NT2/D1 (cell line): ENCODE measurements at regions not wholly inside any gene's neighbourhood (a gene's known extent, or its start where the extent isn't known, plus 50 kb on each side); places are given as distances from the start of the nearest gene placed in this dataset.
"Not testable (repeated sequence)": the region's sequence is repeated elsewhere in the genome, so short reads cannot be mapped to it uniquely, and the experiment has no call there.

Experiments used
- DNase-seq: peaks from one replicate; pipeline ENCODE4 v3.0.0-alpha.2; 2011; ENCODE audit warnings: low read depth, low spot score
- H3K27me3 ChIP-seq: 2 replicates; pipeline ENCODE4 v1.6.0; 2011; ENCODE audit warnings: mild to moderate bottlenecking; ENCODE audit not compliant: insufficient read length, insufficient read depth
- H3K36me3 ChIP-seq: 2 replicates; pipeline ENCODE4 v1.6.1; 2011; ENCODE audit warnings: mild to moderate bottlenecking, low read length, mixed read lengths; ENCODE audit not compliant: insufficient read depth, insufficient read length
- H3K4me1 ChIP-seq: 2 replicates; pipeline ENCODE4 v1.5.1; 2011; ENCODE audit not compliant: insufficient read depth, insufficient read length
- H3K4me3 ChIP-seq: 2 replicates; pipeline ENCODE4 v1.5.1; 2011; ENCODE audit warnings: low read depth; ENCODE audit not compliant: insufficient read length
- H3K9ac ChIP-seq: 2 replicates; pipeline ENCODE4 v1.6.0; 2011; ENCODE audit warnings: low read depth; ENCODE audit not compliant: insufficient read length
- H3K9me3 ChIP-seq: 2 replicates; pipeline ENCODE4 v1.5.1; 2011; ENCODE audit warnings: mild to moderate bottlenecking, low read length; ENCODE audit not compliant: insufficient read depth
- SUZ12 ChIP-seq: IDR thresholded peaks from 2 replicates; pipeline ENCODE4 v1.6.1; 2011; ENCODE audit not compliant: insufficient read length, insufficient read depth; ENCODE audit errors: extremely low read depth
- YY1 ChIP-seq: IDR thresholded peaks from 2 replicates; pipeline ENCODE4 v1.6.1; 2011; ENCODE audit not compliant: insufficient read length, insufficient read depth
- ZNF274 ChIP-seq: IDR thresholded peaks from 2 replicates; pipeline ENCODE4 v1.6.1; 2011; ENCODE audit warnings: mild to moderate bottlenecking, low read depth, low read length

DNA sequence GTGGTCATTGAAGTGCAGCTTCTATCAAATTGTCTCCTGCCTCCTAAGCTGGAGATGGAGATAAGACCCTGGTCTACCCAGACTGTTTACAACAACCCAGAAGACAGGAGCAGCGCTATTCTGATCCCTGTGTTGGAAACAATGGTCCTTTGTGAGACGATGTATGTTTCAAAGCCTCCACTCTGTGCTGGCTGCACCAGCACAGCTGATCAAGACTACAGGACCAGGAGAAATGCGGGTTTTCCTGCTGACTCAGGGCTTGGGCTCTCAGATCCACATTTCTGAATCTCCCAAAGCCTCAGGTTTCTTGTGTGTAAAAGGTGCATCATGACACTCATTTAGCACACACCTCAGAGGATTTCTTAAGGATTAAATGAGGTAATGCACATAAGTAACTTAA is 92.0 kb downstream of the POU3F3 start:
- no peaks in the 10 kb centered on the region for H3K27me3 ChIP-seq
- no peaks in the 10 kb centered on the region; the same call in 1 of the 2 replicates for H3K9me3 ChIP-seq
- TF ChIP-seq YY1 (no peak), ZNF274 (no peak)
- no peak for DNase-seq
- no peaks in the 10 kb centered on the region for H3K4me1 ChIP-seq
- H3K4me3 ChIP-seq, result no peak overlapping the region
- no peak overlapping the region for H3K9ac ChIP-seq
- no peaks in the 10 kb centered on the region for H3K36me3 ChIP-seq

DNA sequence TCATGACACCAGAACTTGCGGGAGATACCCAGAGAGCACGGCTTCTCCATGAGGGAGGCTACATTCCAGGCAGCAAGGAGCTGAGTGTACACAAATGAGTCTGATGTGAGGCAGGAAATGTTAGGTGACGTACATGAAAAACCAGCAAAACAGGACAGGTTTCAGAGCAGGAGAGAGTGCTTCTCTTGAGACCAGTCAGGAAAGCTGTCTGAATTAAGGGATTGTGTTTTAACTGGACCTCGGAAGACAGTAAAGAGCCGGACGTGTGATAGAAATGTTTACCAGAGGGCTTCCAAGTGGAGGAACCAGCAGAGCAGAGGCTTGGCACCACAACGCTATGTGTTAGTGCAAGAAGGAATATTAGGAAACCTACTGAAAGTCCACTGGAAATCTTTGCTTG is 90.4 kb upstream of the MRPS9 start:
- H3K4me3 ChIP-seq, H3K9me3 ChIP-seq, H3K36me3 ChIP-seq, H3K9ac ChIP-seq, H3K4me1 ChIP-seq, H3K27me3 ChIP-seq, DNase-seq: not testable (repeated sequence)

DNA sequence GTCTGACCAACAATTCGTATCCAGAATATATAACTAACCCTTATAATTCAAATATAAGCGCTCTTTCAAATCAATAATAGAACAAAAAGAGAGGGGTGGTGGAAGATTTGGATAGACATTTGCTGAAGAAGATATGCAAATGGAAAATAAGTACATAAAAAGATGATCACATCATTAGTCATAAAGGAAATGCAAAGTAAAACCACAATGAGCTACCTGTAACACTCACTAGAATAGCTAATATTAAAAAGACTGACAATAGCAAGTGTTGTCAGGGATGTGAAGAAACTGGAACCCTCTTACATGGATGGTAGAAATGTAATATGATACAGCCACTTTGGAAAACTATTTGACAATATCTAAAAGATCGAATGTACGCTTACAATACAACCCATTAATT is 84.9 kb upstream of the MRPS9 start:
- Histone ChIP-seq H3K9ac (no peak overlapping the region), H3K27me3 (no peaks in the 10 kb centered on the region), H3K9me3 (no peaks in the 10 kb centered on the region), H3K4me1 (no peaks in the 10 kb centered on the region), H3K4me3 (no peak overlapping the region), H3K36me3 (no peaks in the 10 kb centered on the region)
- DNase-seq, result no peak
- TF ChIP-seq SUZ12, result no peak
- no peak for TF ChIP-seq ZNF274
- TF ChIP-seq YY1, result no peak

DNA sequence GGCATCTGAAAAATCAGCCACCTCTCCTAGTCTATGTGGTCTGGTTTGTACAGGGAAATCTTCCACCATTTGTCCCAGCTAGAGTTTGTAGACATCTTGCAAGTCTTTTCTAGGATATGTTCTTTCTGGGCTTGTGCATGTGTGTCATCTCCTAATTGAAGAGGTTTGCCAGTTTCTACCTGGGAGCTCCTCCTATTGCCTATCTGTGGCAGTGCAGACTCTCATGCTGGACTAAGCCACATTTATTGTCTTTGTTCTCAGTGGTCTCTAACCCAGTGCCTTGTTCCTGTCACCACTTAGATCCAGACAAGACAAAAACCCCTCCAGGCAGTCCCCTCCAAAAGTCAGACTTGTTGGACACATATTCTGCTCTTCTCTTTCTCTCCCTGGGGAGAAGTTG is 72.0 kb upstream of the MRPS9 start:
- Histone ChIP-seq H3K4me1 (no peaks in the 10 kb centered on the region), H3K9ac (no peak overlapping the region), H3K9me3 (peaks cover 5% of the 10 kb centered on the region; the same call in 1 of the 2 replicates), H3K4me3 (no peak overlapping the region), H3K27me3 (no peaks in the 10 kb centered on the region), H3K36me3 (no peaks in the 10 kb centered on the region)
- TF ChIP-seq SUZ12 (no peak), ZNF274 (no peak)
- DNase-seq, result peak; percentile 13

DNA sequence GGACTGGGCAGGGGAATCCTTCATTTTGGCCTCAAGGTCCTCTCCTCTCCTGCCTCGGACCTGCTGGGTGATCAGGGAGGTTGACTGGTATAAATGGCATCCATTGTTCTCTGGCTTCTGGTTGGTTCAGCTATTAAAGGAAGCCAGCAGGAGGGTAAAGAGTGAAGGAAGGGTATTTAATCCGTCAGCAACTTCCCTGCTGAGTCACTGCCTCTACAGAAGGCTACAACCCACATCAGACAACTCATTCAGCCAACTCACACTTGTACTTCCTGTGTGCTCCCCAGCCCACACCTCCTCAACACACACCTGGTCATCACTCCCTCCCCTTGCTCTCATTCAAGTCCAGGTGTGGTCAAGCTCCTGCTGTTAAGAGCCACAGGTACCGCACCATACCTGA is 68.3 kb upstream of the MRPS9 start:
- peak; percentile 63 for DNase-seq
- H3K27me3 ChIP-seq, result no peaks in the 10 kb centered on the region
- no peak for TF ChIP-seq ZNF274
- no peak for TF ChIP-seq YY1
- no peak for TF ChIP-seq SUZ12
- no peaks in the 10 kb centered on the region for H3K4me1 ChIP-seq
- H3K4me3 ChIP-seq, result no peak overlapping the region
- peaks cover 3% of the 10 kb centered on the region; the same call in 1 of the 2 replicates for H3K9me3 ChIP-seq
- no peaks in the 10 kb centered on the region for H3K36me3 ChIP-seq
- no peak overlapping the region for H3K9ac ChIP-seq

DNA sequence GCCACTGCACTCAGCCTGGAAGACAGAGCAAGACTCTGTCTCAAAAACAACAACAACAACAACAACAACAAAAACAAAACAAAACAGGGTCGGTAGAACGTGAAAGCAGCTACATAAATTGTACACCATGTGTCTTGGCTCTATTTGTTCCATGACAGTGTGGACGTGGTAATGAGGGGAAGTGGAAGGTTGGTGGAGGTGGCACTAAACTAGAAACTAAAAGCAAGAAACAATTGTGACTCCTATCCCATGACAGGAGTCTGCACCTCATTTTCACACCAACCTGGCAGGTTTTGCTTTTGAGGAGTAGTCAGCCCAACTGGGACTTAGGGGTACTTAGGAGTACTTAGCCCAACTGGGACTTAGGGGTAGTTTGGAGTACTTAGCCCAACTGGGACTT is 62.5 kb upstream of the MRPS9 start:
- TF ChIP-seq ZNF274 (no peak), YY1 (no peak), SUZ12 (no peak)
- Histone ChIP-seq H3K9ac (no peak overlapping the region), H3K9me3 (no peaks in the 10 kb centered on the region), H3K4me3 (no peak overlapping the region), H3K27me3 (no peaks in the 10 kb centered on the region), H3K4me1 (no peaks in the 10 kb centered on the region), H3K36me3 (no peaks in the 10 kb centered on the region)
- DNase-seq, result no peak

DNA sequence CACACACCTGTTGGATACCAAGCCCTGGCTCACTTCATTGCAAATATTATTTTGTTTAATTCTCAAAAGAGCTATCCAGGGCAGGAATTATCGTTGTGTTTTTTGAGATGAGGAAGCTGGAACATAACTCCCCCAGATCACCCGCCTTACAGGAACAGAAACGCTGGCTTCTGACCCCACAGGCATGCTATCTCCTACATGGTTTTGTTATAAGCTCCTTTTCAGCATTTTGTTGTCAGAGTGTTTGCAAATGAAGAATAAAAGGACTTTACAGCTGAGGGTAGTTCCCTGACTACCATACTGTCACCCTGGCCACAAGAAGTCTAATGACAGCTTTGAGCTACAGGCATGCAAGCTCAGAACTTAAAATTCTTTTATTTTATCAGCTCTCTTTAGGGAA is 62.0 kb upstream of the MRPS9 start:
- Histone ChIP-seq H3K9ac (no peak overlapping the region), H3K9me3 (no peaks in the 10 kb centered on the region), H3K4me1 (no peaks in the 10 kb centered on the region), H3K4me3 (no peak overlapping the region), H3K36me3 (no peaks in the 10 kb centered on the region), H3K27me3 (no peaks in the 10 kb centered on the region)
- no peak for DNase-seq
- TF ChIP-seq ZNF274, result no peak
- no peak for TF ChIP-seq SUZ12
- no peak for TF ChIP-seq YY1

DNA sequence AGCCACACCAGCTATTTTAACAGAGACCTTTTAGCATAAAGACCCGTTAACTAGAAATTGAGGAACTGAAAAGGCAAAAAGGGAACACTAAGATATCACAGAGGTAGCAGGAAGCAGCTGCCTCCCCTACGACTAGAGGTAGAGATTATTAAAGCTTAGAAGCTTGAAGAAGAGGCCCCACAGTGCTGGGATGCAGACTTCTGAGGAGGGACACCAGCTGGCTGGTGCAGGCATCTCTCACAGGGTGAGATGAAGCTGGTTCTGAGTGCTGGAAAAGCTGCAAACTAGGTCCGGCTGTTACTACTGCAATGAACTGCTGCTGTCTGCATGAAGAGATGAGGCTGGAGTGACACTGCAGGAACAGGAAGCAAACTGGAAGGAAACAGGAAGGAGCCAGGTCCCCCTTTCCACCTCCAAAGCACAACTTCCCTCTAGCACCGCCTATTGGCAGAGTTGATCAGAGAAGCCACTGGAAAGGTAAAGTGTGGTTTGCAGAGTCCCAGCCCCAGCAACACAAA is 61.2 kb upstream of the MRPS9 start:
- no peaks in the 10 kb centered on the region for H3K9me3 ChIP-seq
- no peak for TF ChIP-seq ZNF274
- no peak for TF ChIP-seq YY1
- no peak for TF ChIP-seq SUZ12
- no peaks in the 10 kb centered on the region for H3K4me1 ChIP-seq
- no peak overlapping the region for H3K4me3 ChIP-seq
- H3K36me3 ChIP-seq, result no peaks in the 10 kb centered on the region
- no peak overlapping the region for H3K9ac ChIP-seq
- no peak for DNase-seq
- H3K27me3 ChIP-seq, result no peaks in the 10 kb centered on the region
